NB4 (cell line): ENCODE measurements at regions not wholly inside any gene's neighbourhood (a gene's known extent, or its start where the extent isn't known, plus 50 kb on each side); places are given as distances from the start of the nearest gene placed in this dataset.

Experiments used
- CTCF ChIP-seq: IDR thresholded peaks from one replicate; pipeline ENCODE4 v1.5.1; 2012; ENCODE audit warnings: low read depth, low read length
- MAX ChIP-seq: IDR thresholded peaks from 2 replicates; pipeline ENCODE4 v1.6.1; 2011; ENCODE audit warnings: low read depth, low read length
- POLR2A ChIP-seq: IDR thresholded peaks from 2 replicates; pipeline ENCODE4 v1.6.1; 2011; ENCODE audit warnings: mild to moderate bottlenecking; ENCODE audit not compliant: insufficient read length; ENCODE audit errors: extremely low read depth

- TF ChIP-seq MAX (no peak), POLR2A (no peak), CTCF (no peak)
Observed at GRCh38 chrX:39324233-39324930, 523.1 kb downstream of the MID1IP1 start.
